PFSK-1 (cell line): ENCODE measurements at regions not wholly inside any gene's neighbourhood (a gene's known extent, or its start where the extent isn't known, plus 50 kb on each side); places are given as distances from the start of the nearest gene placed in this dataset.

ENCODE experiments used
- POLR2AphosphoS5 ChIP-seq: IDR thresholded peaks from 2 replicates; pipeline ENCODE4 v1.6.1; 2012; ENCODE audit warnings: low read depth, mild to moderate bottlenecking, control low read depth, low read length, moderate library complexity
- REST ChIP-seq, 2 experiments: IDR thresholded peaks; 2 replicates each; pipeline versions ENCODE4 v1.6.1 to v1.8.0; 2011 to 2012; ENCODE audit warnings: low read depth in 2 of 2, low read length in 2 of 2, control low read depth in 1 of 2, inconsistent platforms in 1 of 2, mild to moderate bottlenecking in 1 of 2, moderate library complexity in 1 of 2; ENCODE audit not compliant: insufficient read depth in 1 of 2
- TAF1 ChIP-seq: IDR thresholded peaks from 2 replicates; pipeline ENCODE4 v1.6.1; 2012; ENCODE audit warnings: low read length, control low read depth, borderline replicate concordance; ENCODE audit not compliant: insufficient read depth

GRCh38 chr4:126783191-126783590 lies 849.6 kb upstream of the INTU start:
- TF ChIP-seq TAF1 (no peak), POLR2AphosphoS5 (no peak), REST (IDR thresholded peaks at IDR 0.05; ENCODE audit: insufficient read depth in 1 of 2, low read depth in 2 of 2, low read length in 2 of 2) (no peak)
